GM18505 (cell line): ENCODE measurements at regions not wholly inside any gene's neighbourhood (a gene's known extent, or its start where the extent isn't known, plus 50 kb on each side); places are given as distances from the start of the nearest gene placed in this dataset.

Experiments
- ATAC-seq: cut with Tn5 transposase; IDR thresholded peaks from one replicate; pipeline ENCODE4 v1.9.1; 2021; ENCODE audit not compliant: unreplicated experiment
- POLR2A ChIP-seq: IDR thresholded peaks from 4 replicates; pipeline ENCODE4 v1.6.1; 2011; ENCODE audit warnings: borderline replicate concordance; ENCODE audit not compliant: insufficient read depth, insufficient read length; ENCODE audit errors: extremely low read depth

DNA sequence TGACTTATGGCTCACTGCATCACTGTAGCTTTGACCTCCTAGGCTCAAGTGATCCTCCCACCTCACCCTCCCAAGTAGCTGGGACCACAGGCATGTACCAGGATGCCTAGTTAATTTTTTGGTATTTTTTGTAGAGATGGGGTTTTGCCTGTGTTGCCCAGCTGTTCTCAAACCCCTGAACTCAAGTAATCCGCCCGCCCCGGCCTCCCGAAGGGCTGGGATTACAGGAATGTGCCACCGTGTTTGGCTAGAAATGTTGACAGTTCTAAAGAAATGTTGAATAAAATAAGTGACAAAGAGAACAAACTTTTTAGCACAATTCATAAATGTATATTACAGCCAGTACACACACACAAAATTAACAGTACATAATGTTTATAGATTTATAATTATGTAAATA is 1586.1 kb downstream of the NCAM2 start:
- no peak for TF ChIP-seq POLR2A
- no peak for ATAC-seq

DNA sequence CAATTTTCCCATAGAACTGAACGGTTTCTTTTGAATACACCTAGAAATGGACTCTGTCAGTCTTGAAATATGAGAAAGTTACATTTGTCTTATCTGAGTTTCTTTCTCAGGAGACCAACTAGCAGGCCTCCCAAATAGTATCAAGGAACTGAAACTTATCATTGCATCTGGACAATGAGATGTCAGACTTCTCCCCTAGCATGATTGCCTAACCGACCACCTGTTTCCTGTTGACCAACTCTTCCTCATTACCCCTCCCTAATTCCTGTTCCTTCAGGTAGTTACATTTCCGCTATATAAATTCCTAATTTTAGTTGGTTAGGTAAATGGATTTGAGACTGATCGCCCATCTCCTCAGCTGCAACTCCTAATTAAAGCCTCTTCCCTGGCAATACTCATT is 1587.3 kb downstream of the NCAM2 start:
- ATAC-seq: no peak
- TF ChIP-seq POLR2A: no peak

DNA sequence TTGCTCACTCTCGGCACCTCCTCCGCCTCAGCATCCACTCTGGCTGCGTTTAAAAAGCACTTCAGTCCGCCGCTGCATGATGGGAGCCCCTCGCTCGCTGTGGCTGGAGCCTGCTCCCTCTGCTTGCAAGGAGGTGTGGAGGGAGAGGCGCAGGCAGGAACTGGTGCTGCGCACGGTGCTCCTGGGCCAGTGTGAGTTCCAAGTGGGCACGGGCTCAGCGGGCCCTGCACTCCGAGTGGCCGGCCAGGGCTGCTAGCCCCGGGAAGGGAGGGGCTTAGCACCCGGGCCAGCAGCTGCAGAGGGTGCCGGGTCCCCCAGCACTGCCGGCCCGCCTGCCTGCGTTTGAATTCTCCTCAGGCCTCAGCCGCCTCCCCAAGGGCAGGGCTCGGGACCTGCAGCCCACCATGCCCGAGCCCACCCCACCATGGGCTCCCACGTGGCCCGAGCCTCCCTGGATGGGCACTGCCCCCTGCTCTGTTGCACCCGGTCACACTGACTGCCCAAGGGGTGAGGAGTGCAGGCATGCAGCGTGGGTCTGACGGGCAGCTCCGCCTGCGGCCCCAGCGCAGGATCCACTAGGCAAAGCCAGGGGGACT is 1599.5 kb downstream of the NCAM2 start:
- no peak for ATAC-seq
- TF ChIP-seq POLR2A: no peak

DNA sequence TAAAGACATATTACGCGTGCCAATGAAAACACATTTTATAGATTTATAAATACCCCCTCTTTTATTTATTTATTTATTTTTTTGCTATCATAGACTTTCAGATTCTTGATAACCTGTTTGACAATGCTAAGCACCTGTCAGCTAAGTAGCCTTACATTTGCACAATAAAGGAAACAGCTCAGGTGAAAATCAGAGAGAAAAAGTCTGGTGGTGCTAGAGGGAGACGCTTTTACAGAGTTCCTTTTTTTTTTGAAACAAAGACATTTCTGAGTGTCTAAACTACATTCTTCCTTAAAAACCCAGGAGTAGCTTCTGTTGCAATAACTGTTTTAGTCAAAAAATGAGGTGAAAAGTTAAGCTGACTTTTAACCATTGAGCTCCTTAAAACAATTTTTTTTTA is 1611.6 kb downstream of the NCAM2 start:
- no peak for ATAC-seq
- no peak for TF ChIP-seq POLR2A

DNA sequence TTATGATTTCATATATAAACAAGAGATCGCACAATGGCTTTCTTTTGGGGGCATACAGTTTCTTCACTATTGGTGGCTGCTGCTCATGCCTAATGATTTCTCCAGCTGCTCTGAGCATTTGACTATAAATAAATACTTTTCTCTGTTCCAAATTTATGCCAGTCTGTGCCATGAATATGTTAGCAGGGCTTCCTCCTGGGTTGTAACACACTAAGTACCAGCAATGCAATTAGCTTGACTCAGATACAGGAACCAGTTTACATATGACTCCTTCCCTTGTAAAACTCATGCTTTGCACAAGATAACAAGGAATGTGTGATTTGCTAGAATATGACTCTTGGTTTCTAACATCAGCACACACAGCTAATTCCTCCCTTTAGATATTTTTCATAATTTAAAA is 1629.7 kb downstream of the NCAM2 start:
- TF ChIP-seq POLR2A: no peak
- ATAC-seq: no peak

DNA sequence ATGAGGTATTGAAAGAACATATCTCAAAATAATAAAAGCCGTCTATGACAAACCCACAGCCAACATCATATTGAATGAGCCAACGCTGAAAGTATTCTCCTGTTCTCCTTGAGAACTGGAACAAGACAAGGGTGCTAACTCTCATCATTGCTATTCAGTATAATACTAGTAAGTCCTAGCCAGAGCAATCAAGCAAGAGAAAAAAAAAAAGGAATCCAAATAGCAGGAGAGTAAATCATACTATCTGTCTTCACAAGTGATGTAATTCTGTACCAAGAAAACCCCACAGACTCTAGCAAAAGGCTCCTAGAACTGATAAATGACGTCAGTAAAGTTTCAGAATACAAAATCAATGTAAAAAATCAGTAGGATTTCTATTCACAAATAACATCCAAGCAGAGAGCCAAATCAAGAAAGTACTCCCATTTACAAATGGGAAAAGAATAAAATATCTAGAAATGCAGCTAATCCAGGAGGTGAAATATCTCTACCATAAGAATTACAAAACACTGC is 1632.8 kb downstream of the NCAM2 start:
- TF ChIP-seq POLR2A: no peak
- no peak for ATAC-seq

DNA sequence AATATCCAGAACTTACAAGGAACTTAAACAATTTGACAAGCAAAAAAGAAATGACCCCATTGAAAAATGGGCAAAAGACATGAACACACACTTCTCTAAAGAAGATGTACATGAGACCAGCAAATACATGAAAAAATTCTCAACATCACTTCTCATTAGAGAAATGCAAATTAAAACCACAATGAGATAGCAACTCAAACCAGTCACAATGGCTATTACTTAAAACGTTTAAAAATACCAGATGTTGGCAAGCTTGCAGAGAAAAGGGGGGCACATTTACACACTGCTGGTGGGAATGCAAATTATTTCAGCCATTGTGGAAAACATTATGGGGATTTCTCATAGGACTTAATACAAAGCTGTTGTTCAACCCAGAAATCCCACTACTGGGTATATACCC is 1634.0 kb downstream of the NCAM2 start:
- ATAC-seq: no peak
- TF ChIP-seq POLR2A: no peak

DNA sequence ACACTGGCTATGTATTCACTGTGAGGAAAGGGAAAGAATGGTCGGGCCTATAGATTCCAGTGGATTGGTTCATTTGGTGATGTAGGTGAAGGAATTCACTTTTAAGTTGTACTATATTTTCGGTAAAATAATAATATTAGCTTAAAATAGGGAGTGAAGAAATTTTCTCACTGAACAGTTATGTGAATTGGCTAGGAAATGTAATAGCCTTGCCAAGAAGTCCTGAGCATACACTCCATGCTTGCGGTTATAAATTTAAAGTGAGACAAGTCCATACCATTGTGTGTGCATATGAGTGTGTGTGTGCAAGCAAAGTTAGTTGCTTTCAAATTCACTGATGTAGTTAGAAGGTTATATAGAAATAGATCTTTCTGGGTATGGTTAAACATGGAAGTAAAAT is 1651.0 kb downstream of the NCAM2 start:
- no peak for TF ChIP-seq POLR2A
- no peak for ATAC-seq

DNA sequence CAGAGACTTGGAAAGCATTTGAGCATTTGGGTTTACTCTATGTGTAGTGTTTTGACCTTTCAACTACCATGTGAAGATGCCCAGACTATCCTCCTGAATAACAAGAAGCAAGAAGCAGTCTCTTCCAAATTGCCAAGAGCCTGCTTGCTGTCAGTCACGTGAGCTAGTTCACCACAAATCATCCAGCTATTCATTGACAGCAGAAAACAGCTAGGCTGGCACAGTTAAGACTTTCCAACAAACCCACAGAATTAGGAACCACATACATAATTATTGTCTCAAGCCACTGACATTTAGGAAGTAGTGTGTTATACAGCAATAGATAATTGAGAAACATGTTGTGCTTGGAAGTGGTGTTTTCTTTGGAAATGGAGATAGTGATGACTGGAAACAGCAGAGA is 1652.0 kb downstream of the NCAM2 start:
- no peak for ATAC-seq
- no peak for TF ChIP-seq POLR2A

DNA sequence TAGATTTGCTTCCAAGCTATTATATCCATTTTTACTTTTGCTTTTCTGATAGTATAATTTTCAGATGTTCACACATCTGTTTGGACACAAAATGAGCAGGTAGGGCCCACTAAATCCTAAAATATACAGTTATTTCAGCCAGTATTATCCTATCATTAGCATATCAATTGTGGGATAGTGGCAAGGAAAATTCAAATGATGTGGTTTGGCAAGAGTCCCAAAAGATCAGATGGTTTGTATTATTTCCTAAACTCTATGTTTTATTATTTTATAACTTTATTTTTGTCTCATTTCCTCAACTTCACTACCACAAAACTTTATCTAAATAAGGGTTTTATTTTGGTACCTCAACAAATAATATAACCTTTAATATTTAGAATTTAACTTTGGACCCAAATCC is 1659.6 kb downstream of the NCAM2 start:
- no peak for TF ChIP-seq POLR2A
- ATAC-seq: no peak

DNA sequence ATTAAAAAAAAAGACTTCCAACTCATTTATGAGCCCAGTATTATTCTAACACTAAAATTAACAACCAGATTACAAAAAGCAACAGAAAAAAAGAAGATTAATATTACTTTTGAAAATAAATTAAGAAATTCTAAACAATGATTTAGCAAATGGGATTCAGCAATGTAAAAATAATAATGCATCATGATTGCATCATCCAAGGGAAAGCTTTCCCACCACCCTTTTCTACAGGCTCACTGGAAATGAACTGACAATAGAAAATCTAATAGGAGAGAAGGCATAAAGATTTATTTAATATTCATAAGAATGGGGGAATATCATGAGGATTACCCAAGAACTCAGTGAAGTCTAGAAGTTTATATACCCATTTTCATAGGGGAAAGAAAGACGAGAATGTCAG is 1671.9 kb downstream of the NCAM2 start:
- no peak for TF ChIP-seq POLR2A
- no peak for ATAC-seq

DNA sequence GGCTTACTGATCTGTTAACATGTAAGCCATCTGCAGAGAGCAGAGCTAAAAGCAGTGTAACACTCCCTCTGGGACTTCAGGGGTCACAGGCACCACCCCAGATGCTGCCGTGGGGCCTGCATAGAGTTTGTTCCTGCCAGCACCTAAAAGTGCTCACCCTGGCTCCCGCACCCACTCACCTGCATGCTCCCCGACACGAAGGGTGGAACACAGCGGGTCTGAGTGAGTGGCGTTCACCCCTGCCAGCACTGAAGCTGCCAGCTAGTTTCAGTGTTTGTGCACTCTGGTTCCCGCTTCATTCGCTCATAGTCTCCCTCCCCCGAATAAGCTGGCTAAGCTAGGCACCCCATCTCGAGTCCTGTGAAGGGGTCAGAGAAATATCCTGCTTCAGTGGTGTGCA is 1681.0 kb downstream of the NCAM2 start:
- TF ChIP-seq POLR2A: no peak
- no peak for ATAC-seq

DNA sequence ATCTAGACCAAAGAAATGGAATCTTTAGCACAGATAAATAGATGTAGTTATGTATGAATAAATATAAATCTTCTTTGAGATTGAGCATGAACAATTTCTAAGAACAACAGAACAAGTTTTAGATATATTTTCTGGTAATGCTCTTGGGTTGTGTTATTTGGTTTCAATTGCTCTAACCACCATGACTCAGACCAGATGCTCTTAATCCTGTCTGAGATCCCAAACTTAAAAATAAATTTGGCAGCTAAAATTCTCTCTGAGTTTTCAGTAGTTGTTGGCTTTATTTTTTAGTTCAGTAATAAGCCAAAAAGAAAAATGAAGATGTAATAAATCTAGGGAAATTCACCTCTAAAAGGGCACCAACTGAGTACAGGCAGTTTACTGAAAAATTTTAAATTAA is 1693.4 kb downstream of the NCAM2 start:
- ATAC-seq: no peak
- TF ChIP-seq POLR2A: no peak

DNA sequence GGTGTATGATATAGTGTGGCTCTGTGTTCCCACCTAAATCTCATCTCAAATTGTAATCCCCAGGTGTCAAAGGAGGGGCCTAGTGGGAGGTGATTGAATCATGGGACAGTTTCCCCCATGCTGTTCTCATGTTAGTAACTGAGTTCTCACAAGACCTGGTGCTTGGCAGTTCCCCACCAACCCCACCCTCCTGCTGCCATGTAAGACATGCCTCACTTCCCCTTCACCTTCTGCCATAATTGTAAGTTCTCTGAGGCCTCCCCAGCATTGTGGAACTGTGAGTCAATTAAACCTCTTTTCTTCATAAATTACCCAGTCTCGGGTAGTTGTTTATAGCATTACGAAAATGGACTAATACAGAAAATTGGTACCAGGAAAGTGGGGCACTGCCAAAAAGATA is 1705.3 kb downstream of the NCAM2 start:
- ATAC-seq: no peak
- no peak for TF ChIP-seq POLR2A

DNA sequence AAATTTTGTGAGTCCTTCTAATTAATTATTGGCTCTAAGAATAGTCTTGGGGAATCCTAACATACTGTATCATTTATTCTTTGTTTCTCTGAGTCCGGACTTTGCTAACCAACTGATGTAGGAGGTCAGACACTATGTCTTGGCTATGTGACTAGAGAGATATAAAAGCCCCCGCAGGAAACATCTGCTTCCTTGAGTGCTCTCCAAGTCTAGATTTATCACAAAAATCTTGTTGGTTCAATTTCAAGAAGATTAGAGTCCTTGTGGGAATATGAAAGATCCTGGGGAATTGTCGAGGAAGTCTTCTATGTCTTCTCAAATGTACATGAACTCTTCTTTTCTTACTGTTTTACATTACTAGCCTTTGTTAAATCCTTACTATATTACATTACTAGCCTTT is 1712.5 kb downstream of the NCAM2 start:
- ATAC-seq: no peak
- no peak for TF ChIP-seq POLR2A
